Activated naive CD4-positive, alpha-beta T cell treated with Interleukin-2 at 50 U/mL for 16 hours (primary cell): ENCODE measurements at regions not wholly inside any gene's neighbourhood (a gene's known extent, or its start where the extent isn't known, plus 50 kb on each side); places are given as distances from the start of the nearest gene placed in this dataset.
"Not testable (repeated sequence)": the region's sequence is repeated elsewhere in the genome, so short reads cannot be mapped to it uniquely, and the experiment has no call there.

ENCODE experiments used
- DNase-seq: peaks from one replicate; pipeline ENCODE4 v3.0.0-alpha.2; 2020

- no peak for DNase-seq
These were observed 112.8 kb downstream of the IRX5 start for GRCh38 chr16:55043499-55043898.

- DNase-seq, result no peak
These were observed 113.7 kb downstream of the IRX5 start for GRCh38 chr16:55044201-55044975.

- DNase-seq, result no peak
These were observed 114.7 kb downstream of the IRX5 start for GRCh38 chr16:55045329-55045728.

GRCh38 chr16:55045756-55046460 lies 115.2 kb downstream of the IRX5 start:
- DNase-seq, result no peak

- DNase-seq, result no peak
These were observed 115.8 kb downstream of the IRX5 start for GRCh38 chr16:55046513-55046912.

- DNase-seq, result no peak
These were observed 116.3 kb downstream of the IRX5 start for GRCh38 chr16:55046916-55047315.

- DNase-seq, result no peak
These were observed 116.7 kb downstream of the IRX5 start for GRCh38 chr16:55047331-55047730.

GRCh38 chr16:55047903-55048497 lies 117.3 kb downstream of the IRX5 start:
- no peak for DNase-seq

- no peak for DNase-seq
These were observed 118.1 kb downstream of the IRX5 start for GRCh38 chr16:55048745-55049144.

- DNase-seq, result no peak
These were observed 121.1 kb downstream of the IRX5 start for GRCh38 chr16:55051571-55052347.

- no peak for DNase-seq
These were observed 121.7 kb downstream of the IRX5 start for GRCh38 chr16:55052348-55052734.

- no peak for DNase-seq
These were observed 122.2 kb downstream of the IRX5 start for GRCh38 chr16:55052741-55053415.

- DNase-seq, result no peak
These were observed 124.6 kb downstream of the IRX5 start for GRCh38 chr16:55055262-55055661.

GRCh38 chr16:55056585-55057401 lies 126.1 kb downstream of the IRX5 start:
- DNase-seq, result no peak

GRCh38 chr16:55057866-55058265 lies 127.2 kb downstream of the IRX5 start:
- DNase-seq, result no peak

GRCh38 chr16:55058576-55058975 lies 127.9 kb downstream of the IRX5 start:
- DNase-seq, result no peak

- DNase-seq, result no peak
These were observed 128.5 kb downstream of the IRX5 start for GRCh38 chr16:55059146-55059545.

- no peak for DNase-seq
These were observed 130.5 kb downstream of the IRX5 start for GRCh38 chr16:55061126-55061525.

GRCh38 chr16:55062442-55062841 lies 131.8 kb downstream of the IRX5 start:
- DNase-seq, result no peak

- DNase-seq, result no peak
These were observed 142.3 kb downstream of the IRX5 start for GRCh38 chr16:55072976-55073375.

GRCh38 chr16:55073830-55074229 lies 143.2 kb downstream of the IRX5 start:
- no peak for DNase-seq

- not testable (repeated sequence) for DNase-seq
These were observed 144.5 kb downstream of the IRX5 start for GRCh38 chr16:55075208-55075607.
